IPS-18c (cell line): ENCODE measurements at regions not wholly inside any gene's neighbourhood (a gene's known extent, or its start where the extent isn't known, plus 50 kb on each side); places are given as distances from the start of the nearest gene placed in this dataset.

Source experiments
- H3K4me3 ChIP-seq: 2 replicates; pipeline ENCODE4 v1.7.0; 2013; ENCODE audit warnings: low read depth, mild to moderate bottlenecking, low read length, moderate library complexity; ENCODE audit not compliant: insufficient read depth
- H3K9me3 ChIP-seq: one replicate; pipeline ENCODE4 v1.6.1; 2013; ENCODE audit warnings: mild to moderate bottlenecking, low read length, moderate library complexity; ENCODE audit not compliant: control insufficient read depth, insufficient read depth

DNA sequence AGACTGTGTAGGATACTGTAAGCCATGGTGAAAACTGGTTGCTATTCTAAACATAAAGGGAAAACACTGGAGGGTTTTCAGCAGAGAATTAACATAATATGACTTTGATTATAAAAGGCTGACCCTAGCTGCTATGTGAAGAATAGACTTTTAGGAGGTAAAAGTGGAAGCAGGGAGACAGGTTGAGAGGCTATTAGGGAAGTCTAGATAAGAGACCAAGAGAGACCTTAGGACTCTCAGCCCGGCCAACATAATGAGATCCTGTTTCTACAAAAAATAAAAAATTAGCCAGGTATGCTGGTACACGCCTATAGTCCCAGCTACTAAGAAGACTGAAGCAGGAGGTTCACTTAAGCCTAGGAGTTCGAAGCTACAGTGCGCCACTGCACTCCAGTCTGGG is 393.2 kb upstream of the PMFBP1 start:
- Histone ChIP-seq H3K9me3 (no peaks in the 10 kb centered on the region), H3K4me3 (no peak overlapping the region)

DNA sequence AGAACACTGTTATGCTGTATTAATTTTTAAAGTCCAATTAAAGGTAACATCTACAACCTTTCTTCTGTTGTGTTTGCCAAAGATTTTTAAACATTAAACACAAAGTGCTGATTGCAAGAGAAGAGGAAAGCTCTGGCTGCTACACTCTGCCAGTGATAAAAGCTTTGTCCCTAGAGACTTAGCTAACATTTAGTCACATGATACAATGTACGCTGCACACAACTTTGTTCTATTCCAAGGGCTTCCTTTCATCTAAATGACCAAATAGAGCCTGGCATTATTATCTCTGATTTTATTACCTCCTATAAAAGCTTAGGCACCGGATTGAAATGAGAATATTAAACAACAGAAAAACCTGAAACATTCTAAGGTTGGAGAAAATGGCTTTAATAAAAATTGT is 388.7 kb upstream of the PMFBP1 start:
- no peaks in the 10 kb centered on the region for H3K9me3 ChIP-seq
- no peak overlapping the region for H3K4me3 ChIP-seq

DNA sequence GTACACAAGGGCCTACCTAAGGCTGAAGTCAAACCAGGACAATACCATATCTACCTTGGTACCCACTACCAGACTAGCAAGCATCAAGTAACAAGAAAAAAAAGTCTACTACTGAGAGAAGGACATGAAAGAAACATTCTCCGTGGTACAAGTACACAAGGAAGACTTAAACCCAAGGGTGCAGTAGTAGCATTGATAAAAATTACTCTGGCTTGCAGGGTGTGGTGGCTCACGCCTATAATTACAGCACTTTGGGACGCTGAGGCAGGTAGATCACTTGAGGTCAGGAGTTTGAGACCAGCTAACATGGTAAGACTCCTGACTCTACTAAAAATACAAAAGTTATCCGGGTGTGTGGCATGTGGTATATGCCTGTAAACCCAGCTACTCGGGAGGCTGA is 386.5 kb upstream of the PMFBP1 start:
- no peak overlapping the region for H3K4me3 ChIP-seq
- no peaks in the 10 kb centered on the region for H3K9me3 ChIP-seq

DNA sequence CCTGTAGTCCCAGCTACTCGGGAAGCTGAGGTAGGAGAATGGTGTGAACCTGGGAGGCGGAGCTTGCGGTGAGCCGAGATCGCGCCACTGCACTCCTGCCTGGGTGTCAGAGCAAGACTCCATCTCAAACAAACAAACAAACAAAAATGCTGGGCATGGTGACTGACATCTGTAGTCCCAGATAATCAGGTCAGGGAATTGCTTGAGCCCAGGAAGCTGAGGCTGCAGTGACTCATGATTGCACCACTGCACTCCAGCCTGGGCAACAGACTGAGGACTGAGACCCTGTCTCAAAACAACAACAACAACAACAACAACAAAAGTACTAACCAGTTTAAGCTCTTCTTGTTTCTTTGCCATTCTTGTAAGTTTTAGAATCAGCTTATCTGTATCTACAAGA is 383.0 kb upstream of the PMFBP1 start:
- Histone ChIP-seq H3K9me3 (no peaks in the 10 kb centered on the region), H3K4me3 (no peak overlapping the region)

GRCh38 chr16:72552654-72553053 is 380.7 kb upstream of the PMFBP1 start:
- H3K9me3 ChIP-seq = no peaks in the 10 kb centered on the region

DNA sequence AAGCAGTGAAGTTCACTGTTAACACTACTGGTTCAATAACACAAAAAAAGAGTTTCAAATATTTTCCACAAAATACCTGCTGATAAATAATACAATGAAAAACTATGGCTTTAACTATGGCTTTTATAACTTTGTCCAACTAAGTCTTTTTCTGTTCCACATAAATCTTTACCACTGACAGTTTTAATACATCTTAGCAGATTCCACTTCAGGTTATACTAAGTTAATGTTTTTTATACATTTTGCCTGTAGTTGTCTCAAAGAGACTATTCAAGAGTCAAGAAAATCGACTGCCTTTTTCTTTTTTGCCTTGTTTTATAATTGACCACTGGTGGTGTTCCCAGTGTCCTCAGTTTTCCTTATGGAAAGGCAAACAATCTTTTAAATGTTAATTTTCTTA is 379.7 kb upstream of the PMFBP1 start:
- no peak overlapping the region for H3K4me3 ChIP-seq
- H3K9me3 ChIP-seq = no peaks in the 10 kb centered on the region

More at GRCh38 chr16:72552654-72553053, 380.7 kb upstream of the PMFBP1 start:
- H3K4me3 ChIP-seq = no peak overlapping the region

GRCh38 chr16:72549878-72550277 is 377.9 kb upstream of the PMFBP1 start:
- Histone ChIP-seq H3K4me3 (no peak overlapping the region), H3K9me3 (no peaks in the 10 kb centered on the region)

- H3K4me3 ChIP-seq = no peak overlapping the region
- H3K9me3 ChIP-seq = no peaks in the 10 kb centered on the region
These were observed 370.1 kb upstream of the PMFBP1 start for GRCh38 chr16:72542102-72542501.

GRCh38 chr16:72537664-72538063 is 365.7 kb upstream of the PMFBP1 start:
- H3K9me3 ChIP-seq = no peaks in the 10 kb centered on the region
- no peak overlapping the region for H3K4me3 ChIP-seq

DNA sequence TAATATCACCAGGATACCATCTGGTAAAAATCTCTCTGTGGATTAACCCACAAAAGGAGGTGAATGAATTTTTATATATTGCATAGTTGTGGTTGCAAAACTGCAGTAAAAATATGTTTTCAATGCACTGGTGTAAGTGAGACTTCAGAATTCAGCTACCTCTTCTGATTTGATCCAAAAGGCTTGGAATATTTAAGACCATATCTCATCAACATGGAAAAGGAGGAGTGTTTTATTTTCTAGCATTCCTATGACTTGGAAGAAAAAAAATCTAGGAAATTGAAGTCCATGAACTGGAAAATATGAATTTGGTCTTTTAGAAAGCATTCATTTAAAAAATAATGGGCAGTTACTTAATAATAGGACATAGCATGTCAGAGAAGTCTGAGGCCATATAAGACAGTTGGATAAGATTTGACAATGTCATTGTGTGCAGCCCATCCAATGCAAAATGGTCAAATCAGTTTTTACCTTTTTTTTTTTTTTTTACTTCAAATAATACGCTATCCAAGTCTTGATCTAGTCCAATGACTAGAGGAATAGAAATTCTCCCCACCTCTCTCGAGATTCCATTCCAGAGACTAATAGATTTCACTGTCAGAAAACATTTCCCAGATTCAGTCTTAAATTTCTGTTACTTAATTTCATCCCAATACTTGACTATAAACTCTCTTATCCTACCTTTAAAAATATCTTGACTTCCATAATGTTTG is 364.9 kb upstream of the PMFBP1 start:
- no peaks in the 10 kb centered on the region for H3K9me3 ChIP-seq
- H3K4me3 ChIP-seq = no peak overlapping the region

GRCh38 chr16:72532906-72533410 is 361.0 kb upstream of the PMFBP1 start:
- Histone ChIP-seq H3K9me3 (peaks cover 2% of the 10 kb centered on the region), H3K4me3 (no peak overlapping the region)

DNA sequence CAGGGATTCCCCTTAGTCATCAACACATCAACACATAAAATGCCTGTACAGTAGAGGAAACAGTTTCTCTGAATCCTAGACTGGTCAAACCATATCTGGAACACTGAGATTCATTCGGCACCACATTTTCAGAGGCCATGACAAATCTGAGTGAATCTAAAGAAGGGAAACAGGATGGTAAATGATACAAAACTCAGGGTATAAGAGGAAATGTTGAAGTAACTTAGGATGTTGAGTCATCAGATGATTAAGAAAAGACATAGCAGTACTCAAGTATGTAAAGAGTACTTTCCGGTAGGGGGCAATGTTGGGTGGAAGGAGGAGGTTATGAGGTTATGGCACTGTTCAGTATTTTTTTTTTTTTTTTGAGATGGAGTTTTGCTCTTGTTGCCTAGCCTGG is 358.5 kb upstream of the PMFBP1 start:
- peaks cover 2% of the 10 kb centered on the region for H3K9me3 ChIP-seq
- H3K4me3 ChIP-seq = no peak overlapping the region

- Histone ChIP-seq H3K9me3 (no peaks in the 10 kb centered on the region), H3K4me3 (no peak overlapping the region)
These were observed 351.1 kb upstream of the PMFBP1 start for GRCh38 chr16:72523087-72523486.

DNA sequence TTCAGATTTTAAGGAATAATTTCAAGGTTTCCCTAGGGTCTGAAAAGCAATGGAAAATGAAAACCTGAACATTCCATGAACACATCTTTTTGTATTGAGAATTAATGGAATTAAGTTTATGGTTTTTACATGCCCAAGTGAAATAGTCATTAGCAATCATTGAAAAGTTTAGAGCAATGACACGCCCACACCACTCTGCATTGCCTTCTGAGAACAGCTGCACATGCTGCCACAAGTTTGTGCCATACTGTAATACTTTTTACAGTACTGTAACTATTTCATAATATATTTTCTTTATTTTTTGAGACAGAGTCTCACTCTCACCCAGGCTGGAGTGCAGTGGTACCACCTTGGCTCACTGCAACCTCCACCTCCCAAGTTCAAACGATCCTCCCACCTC is 345.2 kb upstream of the PMFBP1 start:
- Histone ChIP-seq H3K9me3 (no peaks in the 10 kb centered on the region), H3K4me3 (no peak overlapping the region)

DNA sequence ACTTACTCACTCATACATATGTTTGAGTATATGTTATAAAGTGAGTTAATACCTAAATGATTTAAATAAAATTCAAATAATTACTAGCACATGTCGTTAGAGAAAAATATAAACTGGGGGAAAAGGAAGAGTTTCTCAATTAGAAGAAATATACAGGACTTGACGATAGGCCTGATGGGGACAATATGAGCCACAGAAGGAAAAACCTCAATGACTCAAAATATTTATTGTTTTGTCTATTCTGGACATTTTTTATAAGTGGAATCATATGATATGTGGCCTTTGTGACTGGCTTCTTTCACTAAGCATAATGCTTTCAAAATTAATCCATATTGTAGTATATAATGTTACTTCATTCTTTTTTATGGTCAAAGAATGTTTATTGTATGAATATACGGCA is 339.2 kb upstream of the PMFBP1 start:
- Histone ChIP-seq H3K9me3 (no peaks in the 10 kb centered on the region), H3K4me3 (no peak overlapping the region)

- H3K4me3 ChIP-seq = no peak overlapping the region
- H3K9me3 ChIP-seq = no peaks in the 10 kb centered on the region
These were observed 336.2 kb upstream of the PMFBP1 start for GRCh38 chr16:72508191-72508590.

DNA sequence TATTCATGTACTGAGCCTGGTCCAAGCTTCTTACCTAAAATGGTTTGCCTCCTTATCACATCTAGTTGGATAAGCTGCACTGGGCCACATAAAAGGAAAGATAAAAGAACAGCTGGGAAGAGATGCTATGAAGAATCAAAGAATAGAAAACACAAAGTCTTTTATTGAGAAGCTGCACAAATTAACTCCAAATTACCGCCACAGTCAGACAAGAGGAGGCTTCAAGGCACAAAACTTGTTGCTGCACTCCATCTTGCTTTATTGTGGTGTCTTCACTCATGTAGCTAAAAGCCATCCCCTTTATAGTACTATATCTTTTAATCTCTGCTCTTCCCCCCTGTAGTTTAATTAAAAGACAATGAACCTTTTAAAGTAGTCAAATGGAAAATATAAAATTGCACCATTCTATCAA is 330.6 kb upstream of the PMFBP1 start:
- Histone ChIP-seq H3K9me3 (no peaks in the 10 kb centered on the region), H3K4me3 (no peak overlapping the region)

DNA sequence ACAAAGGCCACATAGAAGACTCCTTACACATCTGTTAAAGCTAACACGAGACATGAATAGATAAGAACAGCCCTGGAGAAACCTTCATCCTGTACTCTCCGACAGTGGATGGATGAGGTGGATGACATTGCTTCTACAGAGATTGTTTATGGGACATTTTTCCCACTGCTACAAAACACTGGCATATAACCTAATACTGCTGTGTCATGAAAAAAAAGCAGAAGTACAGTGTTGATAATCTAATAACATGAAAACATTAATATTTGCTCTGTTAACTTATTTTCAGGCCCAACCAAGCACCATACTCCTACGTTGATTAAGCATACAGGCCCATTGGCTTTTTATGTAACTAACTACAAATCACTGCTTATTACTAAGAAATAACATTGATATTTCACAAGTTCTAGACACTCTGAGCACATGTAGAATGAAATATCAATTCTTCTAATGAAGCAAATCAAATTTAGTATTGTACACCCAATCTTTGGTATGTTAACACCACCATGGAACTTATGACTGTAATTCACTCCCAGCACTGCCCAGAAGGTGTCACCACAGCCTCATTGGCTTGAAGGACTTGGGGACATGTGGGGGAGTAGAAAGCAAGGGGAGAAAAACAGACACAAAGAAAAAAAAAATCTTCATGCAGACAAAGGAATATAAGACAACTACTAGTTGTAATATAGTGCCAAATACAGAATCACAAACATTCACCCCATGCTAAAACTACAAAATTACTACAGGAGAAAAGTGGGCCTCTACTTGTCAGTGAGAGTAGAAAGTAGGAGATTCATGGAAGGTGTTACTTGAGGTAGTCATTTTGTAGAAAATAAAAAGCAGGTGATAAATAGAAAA is 330.0 kb upstream of the PMFBP1 start:
- H3K9me3 ChIP-seq = no peaks in the 10 kb centered on the region
- H3K4me3 ChIP-seq = no peak overlapping the region
